Esophagus squamous epithelium (tissue), 5 donors: ENCODE measurements at regions not wholly inside any gene's neighbourhood (a gene's known extent, or its start where the extent isn't known, plus 50 kb on each side); places are given as distances from the start of the nearest gene placed in this dataset.

ENCODE experiments used
- DNase-seq: peaks from one replicate; lab custom pipeline; 2025; lab: John Stamatoyannopoulos, UW
- H3K27ac ChIP-seq, 4 donors: fragments of 200-600 bp; sonication (generic); one replicate each; pipeline ENCODE4 v1.5.1; 2016 to 2019; ENCODE audit warnings: mild to moderate bottlenecking in 1 of 4
- H3K27me3 ChIP-seq, 4 donors: fragments of 200-600 bp; sonication (generic); 1 replicate in 3 of 4; 2 replicates in 1 of 4; pipeline versions ENCODE4 v1.5.1 to v1.6.0; 2017 to 2021; ENCODE audit warnings: antibody characterized with exemption in 1 of 4
- H3K36me3 ChIP-seq, 3 donors: fragments of 200-600 bp; sonication (generic); one replicate each; pipeline ENCODE4 v1.5.1; 2016 to 2019
- H3K4me1 ChIP-seq, 3 donors: fragments of 200-600 bp; sonication (generic); one replicate each; pipeline ENCODE4 v1.5.1; 2017 to 2019
- H3K4me3 ChIP-seq, 4 donors: fragments of 200-600 bp; sonication (generic); 1 replicate in 3 of 4; 2 replicates in 1 of 4; pipeline ENCODE4 v1.5.1; 2016 to 2019; ENCODE audit warnings: mild to moderate bottlenecking in 2 of 4, moderate library complexity in 1 of 4
- H3K9me3 ChIP-seq, 3 donors: fragments of 200-600 bp; sonication (generic); one replicate each; pipeline ENCODE4 v1.5.1; 2016 to 2019
- CTCF ChIP-seq, 6 experiments: fragments of 450-650 bp in 4 of 6; fragments of 200-600 bp in 2 of 6; sonication (generic) in 2 of 6; IDR thresholded peaks; one replicate each; pipeline ENCODE4 v1.5.1; 2016 to 2019; ENCODE audit warnings: antibody characterized with exemption in 6 of 6, mild to moderate bottlenecking in 4 of 6, moderate library complexity in 4 of 6
- POLR2A ChIP-seq, 4 donors: fragments of 450-650 bp; IDR thresholded peaks; one replicate each; pipeline ENCODE4 v1.6.1; 2017; ENCODE audit warnings: antibody characterized with exemption in 4 of 4, mild to moderate bottlenecking in 4 of 4, moderate library complexity in 3 of 4
- WGBS, 2 donors: methylation state at CpG; one replicate each; pipeline ENCODE4 v1.1.5; 2018; 5-methylcytosine and 5-hydroxymethylcytosine counted together
- intact Hi-C: fragments of 100-400 bp; cut with DNase I; formaldehyde crosslinking; loops from one replicate; pipeline ENCODE4 v1.15.0; 2022
- donor health status: DM: yes; HTN: yes; CAD: no.

- Histone ChIP-seq H3K4me1 (peaks cover 1 to 43% (median 4%) of the 10 kb centered on the region in 3 donors), H3K27ac (no peak overlapping the region), H3K36me3 (no peaks in the 10 kb centered on the region), H3K4me3 (no peak overlapping the region), H3K27me3 (no peaks in the 10 kb centered on the region), H3K9me3 (no peaks in the 10 kb centered on the region)
- DNase-seq: no peak
- TF ChIP-seq CTCF (IDR thresholded peaks at IDR 0.05): no peak
- no peak for TF ChIP-seq POLR2A (IDR thresholded peaks at IDR 0.05)
- 78 to 80% methylated on average over 5 of the region's 5 CpGs for WGBS, 2 donors
- intact Hi-C loops: no loop called here
Observed at GRCh38 chr13:73720216-73720840, 413.9 kb downstream of the KLF12 start.

- Histone ChIP-seq H3K27me3 (no peaks in the 10 kb centered on the region), H3K4me3 (no peak overlapping the region), H3K36me3 (peaks cover 0 to 11% (median 0%) of the 10 kb centered on the region in 3 donors), H3K9me3 (no peaks in the 10 kb centered on the region), H3K4me1 (peaks cover 4 to 56% (median 10%) of the 10 kb centered on the region in 3 donors), H3K27ac (no peak overlapping the region)
- intact Hi-C loops: no loop called here
- DNase-seq: no peak
- 93 to 94% methylated on average over 6 of the region's 6 CpGs for WGBS, 2 donors
- no peak for TF ChIP-seq CTCF (IDR thresholded peaks at IDR 0.05)
- TF ChIP-seq POLR2A (IDR thresholded peaks at IDR 0.05): no peak
Observed at GRCh38 chr13:73718246-73718645, 416.0 kb downstream of the KLF12 start.

- Histone ChIP-seq H3K27me3 (no peaks in the 10 kb centered on the region), H3K4me1 (peaks cover 4 to 56% (median 10%) of the 10 kb centered on the region in 3 donors), H3K4me3 (no peak overlapping the region), H3K9me3 (no peaks in the 10 kb centered on the region), H3K27ac (no peak overlapping the region), H3K36me3 (peaks cover 0 to 11% (median 0%) of the 10 kb centered on the region in 3 donors)
- no peak for TF ChIP-seq CTCF (IDR thresholded peaks at IDR 0.05)
- no peak for TF ChIP-seq POLR2A (IDR thresholded peaks at IDR 0.05)
- WGBS, 2 donors: 40 to 56% methylated on average over 2 of the region's 2 CpGs
- no peak for DNase-seq
- intact Hi-C loops: no loop called here
Observed at GRCh38 chr13:73717632-73718031, 416.6 kb downstream of the KLF12 start.

- TF ChIP-seq CTCF (IDR thresholded peaks at IDR 0.05) (no peak), POLR2A (IDR thresholded peaks at IDR 0.05) (no peak)
- H3K36me3 ChIP-seq: peaks cover 0 to 11% (median 0%) of the 10 kb centered on the region in 3 donors
- DNase-seq: no peak
- no peak overlapping the region for H3K4me3 ChIP-seq
- H3K4me1 ChIP-seq: peaks cover 4 to 44% (median 10%) of the 10 kb centered on the region in 3 donors
- H3K27ac ChIP-seq: peak overlapping the region; percentile 74 to 82 (median 78)
- intact Hi-C loops: no loop called here
- H3K27me3 ChIP-seq: no peaks in the 10 kb centered on the region
- WGBS, 2 donors: 37 to 39% methylated on average over 2 of the region's 2 CpGs
- no peaks in the 10 kb centered on the region for H3K9me3 ChIP-seq
Observed at GRCh38 chr13:73715911-73716510, 418.2 kb downstream of the KLF12 start.

- TF ChIP-seq CTCF (IDR thresholded peaks at IDR 0.05) (no peak), POLR2A (IDR thresholded peaks at IDR 0.05) (no peak)
- no peaks in the 10 kb centered on the region for H3K27me3 ChIP-seq
- peaks cover 4 to 37% (median 10%) of the 10 kb centered on the region in 3 donors for H3K4me1 ChIP-seq
- H3K27ac ChIP-seq: peak overlapping the region; percentile 74 to 82 (median 78)
- H3K36me3 ChIP-seq: peaks cover 0 to 11% (median 0%) of the 10 kb centered on the region in 3 donors
- no peak for DNase-seq
- no peaks in the 10 kb centered on the region for H3K9me3 ChIP-seq
- H3K4me3 ChIP-seq: no peak overlapping the region
- WGBS, 2 donors: 83 to 86% methylated on average over 15 of the region's 15 CpGs
- intact Hi-C loops: no loop called here
Observed at GRCh38 chr13:73715114-73715910, 418.9 kb downstream of the KLF12 start.
